ENCODE measurements at regions not wholly inside any gene's neighbourhood (a gene's known extent, or its start where the extent isn't known, plus 50 kb on each side); places are given as distances from the start of the nearest gene placed in this dataset.

GRCh38 chr11:38100836-38101462 is 1502.9 kb upstream of the RAG2 start:
- no peaks in the 10 kb centered on the region for H3K27me3 Mint-ChIP-seq (ENCODE audit: low read depth, poor library complexity)
- no peaks in the 10 kb centered on the region for H3K36me3 Mint-ChIP-seq (ENCODE audit: low read depth)
- TF ChIP-seq, protein P1, sequence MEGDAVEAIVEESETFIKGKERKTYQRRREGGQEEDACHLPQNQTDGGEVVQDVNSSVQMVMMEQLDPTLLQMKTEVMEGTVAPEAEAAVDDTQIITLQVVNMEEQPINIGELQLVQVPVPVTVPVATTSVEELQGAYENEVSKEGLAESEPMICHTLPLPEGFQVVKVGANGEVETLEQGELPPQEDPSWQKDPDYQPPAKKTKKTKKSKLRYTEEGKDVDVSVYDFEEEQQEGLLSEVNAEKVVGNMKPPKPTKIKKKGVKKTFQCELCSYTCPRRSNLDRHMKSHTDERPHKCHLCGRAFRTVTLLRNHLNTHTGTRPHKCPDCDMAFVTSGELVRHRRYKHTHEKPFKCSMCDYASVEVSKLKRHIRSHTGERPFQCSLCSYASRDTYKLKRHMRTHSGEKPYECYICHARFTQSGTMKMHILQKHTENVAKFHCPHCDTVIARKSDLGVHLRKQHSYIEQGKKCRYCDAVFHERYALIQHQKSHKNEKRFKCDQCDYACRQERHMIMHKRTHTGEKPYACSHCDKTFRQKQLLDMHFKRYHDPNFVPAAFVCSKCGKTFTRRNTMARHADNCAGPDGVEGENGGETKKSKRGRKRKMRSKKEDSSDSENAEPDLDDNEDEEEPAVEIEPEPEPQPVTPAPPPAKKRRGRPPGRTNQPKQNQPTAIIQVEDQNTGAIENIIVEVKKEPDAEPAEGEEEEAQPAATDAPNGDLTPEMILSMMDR (IDR thresholded peaks at IDR 0.05) = no peak
- no peaks in the 10 kb centered on the region for H3K4me1 Mint-ChIP-seq
- no peak for DNase-seq
- H3K4me3 Mint-ChIP-seq = no peak overlapping the region
- H3K27ac Mint-ChIP-seq = no peak overlapping the region
- peaks cover 3% of the 10 kb centered on the region for H3K9me3 Mint-ChIP-seq

GRCh38 chr11:38095268-38095667 is 1497.2 kb upstream of the RAG2 start:
- TF ChIP-seq, protein P1 (IDR thresholded peaks at IDR 0.05) = no peak
- Mint-ChIP-seq H3K36me3 (ENCODE audit: low read depth) (no peaks in the 10 kb centered on the region), H3K27me3 (ENCODE audit: low read depth, poor library complexity) (no peaks in the 10 kb centered on the region), H3K9me3 (peaks cover 7% of the 10 kb centered on the region), H3K27ac (no peak overlapping the region), H3K4me3 (no peak overlapping the region), H3K4me1 (no peaks in the 10 kb centered on the region)
- no peak for DNase-seq

DNA sequence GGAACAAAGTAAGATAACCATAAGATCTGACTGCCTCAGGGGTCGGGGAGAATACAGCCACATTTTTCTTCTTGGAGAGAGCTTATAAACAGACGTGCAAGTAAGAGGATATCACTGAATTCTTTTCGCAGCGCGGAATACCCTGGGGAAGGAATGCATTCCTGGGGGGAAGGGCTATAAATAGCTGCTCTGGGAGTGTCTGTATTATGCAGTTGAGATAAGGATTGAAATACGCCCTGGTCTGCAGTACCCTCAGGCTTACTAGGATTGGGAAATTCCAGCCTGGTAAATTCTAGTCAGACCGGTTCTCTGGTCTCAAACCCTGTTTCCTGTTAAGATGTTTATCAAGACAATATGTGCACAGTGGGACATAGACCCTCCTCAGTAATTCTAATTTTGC is 1491.7 kb upstream of the RAG2 start:
- DNase-seq = peak; percentile 9
- no peaks in the 10 kb centered on the region for H3K27me3 Mint-ChIP-seq (ENCODE audit: low read depth, poor library complexity)
- H3K4me1 Mint-ChIP-seq = no peaks in the 10 kb centered on the region
- H3K9me3 Mint-ChIP-seq = peaks cover 14% of the 10 kb centered on the region
- H3K4me3 Mint-ChIP-seq = no peak overlapping the region
- TF ChIP-seq, protein P1 (IDR thresholded peaks at IDR 0.05) = no peak
- H3K36me3 Mint-ChIP-seq (ENCODE audit: low read depth) = no peaks in the 10 kb centered on the region
- H3K27ac Mint-ChIP-seq = no peak overlapping the region

DNA sequence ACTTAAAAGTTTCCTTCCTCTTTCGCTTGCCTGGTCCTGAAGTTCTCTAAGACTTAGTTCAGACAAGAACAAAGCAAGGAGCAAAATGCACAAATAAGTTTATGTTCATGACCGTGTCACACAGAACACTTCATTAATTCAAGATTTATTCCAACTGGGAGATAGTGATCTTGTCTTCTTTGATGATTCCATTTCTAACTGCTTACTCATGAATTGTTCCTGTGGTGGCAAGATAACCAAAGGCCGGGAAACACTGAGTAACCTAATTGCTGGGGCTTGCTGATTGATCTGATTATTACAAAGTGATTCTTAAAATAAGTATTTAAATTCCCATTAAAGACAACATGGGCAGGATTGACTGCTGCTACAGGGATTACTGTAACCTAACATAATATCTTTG is 1462.9 kb upstream of the RAG2 start:
- DNase-seq = no peak
- H3K4me3 Mint-ChIP-seq = no peak overlapping the region

GRCh38 chr11:38060136-38060535 is 1462.1 kb upstream of the RAG2 start:
- Mint-ChIP-seq H3K27ac (no peak overlapping the region), H3K4me1 (no peaks in the 10 kb centered on the region), H3K36me3 (ENCODE audit: low read depth) (no peaks in the 10 kb centered on the region), H3K27me3 (ENCODE audit: low read depth, poor library complexity) (no peaks in the 10 kb centered on the region), H3K9me3 (no peaks in the 10 kb centered on the region), H3K4me3 (no peak overlapping the region)
- no peak for DNase-seq
- TF ChIP-seq, protein P1 (IDR thresholded peaks at IDR 0.05) = no peak

More for the DNA sequence above, 1462.9 kb upstream of the RAG2 start:
- Mint-ChIP-seq H3K9me3 (no peaks in the 10 kb centered on the region), H3K27me3 (ENCODE audit: low read depth, poor library complexity) (no peaks in the 10 kb centered on the region), H3K4me1 (no peaks in the 10 kb centered on the region), H3K27ac (no peak overlapping the region), H3K36me3 (ENCODE audit: low read depth) (no peaks in the 10 kb centered on the region)
- TF ChIP-seq, protein P1 (IDR thresholded peaks at IDR 0.05) = no peak

DNA sequence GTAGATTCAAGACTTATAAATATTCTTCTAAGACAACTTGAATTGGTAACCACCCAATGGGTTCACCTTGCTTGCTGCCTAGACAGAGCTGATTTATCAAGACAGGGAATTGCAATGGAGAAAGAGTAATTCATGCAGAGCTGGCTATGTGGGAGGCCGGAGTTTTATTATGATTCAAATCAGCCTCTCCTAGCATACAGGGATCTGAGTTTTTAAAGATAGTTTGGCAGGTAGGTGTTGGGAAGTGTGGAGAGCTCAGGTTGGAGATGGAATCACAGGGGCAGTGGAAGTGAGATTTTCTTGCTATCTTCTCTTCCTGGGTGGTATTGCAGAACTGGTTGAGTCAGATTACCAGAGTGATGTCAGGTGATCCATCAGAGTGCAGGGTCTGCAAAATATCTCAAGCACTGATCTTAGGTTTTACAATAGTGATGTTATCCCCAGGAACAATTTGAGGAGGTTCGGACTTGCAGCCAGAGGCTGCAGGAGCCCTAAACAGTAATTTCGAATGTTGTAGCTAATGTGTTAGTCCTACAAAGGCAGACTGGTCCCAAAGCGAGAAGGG is 1448.6 kb upstream of the RAG2 start:
- no peaks in the 10 kb centered on the region for H3K36me3 Mint-ChIP-seq (ENCODE audit: low read depth)
- H3K4me3 Mint-ChIP-seq = no peak overlapping the region
- TF ChIP-seq, protein P1 (IDR thresholded peaks at IDR 0.05) = no peak
- H3K4me1 Mint-ChIP-seq = peaks cover 5% of the 10 kb centered on the region
- no peaks in the 10 kb centered on the region for H3K9me3 Mint-ChIP-seq
- H3K27ac Mint-ChIP-seq = no peak overlapping the region
- H3K27me3 Mint-ChIP-seq (ENCODE audit: low read depth, poor library complexity) = no peaks in the 10 kb centered on the region
- no peak for DNase-seq
